HFF-Myc (cell line): ENCODE measurements at regions not wholly inside any gene's neighbourhood (a gene's known extent, or its start where the extent isn't known, plus 50 kb on each side); places are given as distances from the start of the nearest gene placed in this dataset.

Experiments used
- DNase-seq: peaks from one replicate; pipeline ENCODE4 v3.0.0-alpha.2; 2011; ENCODE audit warnings: low read depth; ENCODE audit errors: extremely low read depth
- H3K4me3 ChIP-seq: replicated peaks from 2 replicates; pipeline ENCODE4 v1.5.1; 2011; ENCODE audit warnings: low read depth, mild to moderate bottlenecking, control low read depth, low read length
- TF ChIP-seq, protein P1 (sequence below): IDR thresholded peaks from 2 replicates; pipeline ENCODE4 v1.5.1; 2012; ENCODE audit warnings: mild to moderate bottlenecking, low read depth, low read length, control low read depth; ENCODE audit errors: missing control alignments

DNA sequence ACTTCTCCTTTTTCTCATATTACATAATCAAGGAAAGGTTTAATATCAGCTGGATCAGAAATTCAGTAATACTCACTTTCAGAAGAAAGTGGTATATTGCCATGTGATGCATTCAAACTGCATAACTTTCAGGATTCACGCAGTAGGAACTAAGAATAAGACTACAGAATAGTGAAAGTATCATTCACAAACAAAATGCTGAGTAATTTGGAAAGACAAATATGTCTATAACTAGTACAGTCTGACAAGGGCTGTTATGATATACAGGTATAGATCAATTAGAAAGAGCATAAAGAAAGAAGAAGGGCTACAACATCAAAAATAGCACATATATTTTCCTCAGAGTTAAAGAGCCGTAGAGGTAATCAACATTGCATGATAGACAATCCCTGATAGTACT lies 871.5 kb upstream of the TMPRSS15 start:
- DNase-seq = no peak
- TF ChIP-seq, protein P1, sequence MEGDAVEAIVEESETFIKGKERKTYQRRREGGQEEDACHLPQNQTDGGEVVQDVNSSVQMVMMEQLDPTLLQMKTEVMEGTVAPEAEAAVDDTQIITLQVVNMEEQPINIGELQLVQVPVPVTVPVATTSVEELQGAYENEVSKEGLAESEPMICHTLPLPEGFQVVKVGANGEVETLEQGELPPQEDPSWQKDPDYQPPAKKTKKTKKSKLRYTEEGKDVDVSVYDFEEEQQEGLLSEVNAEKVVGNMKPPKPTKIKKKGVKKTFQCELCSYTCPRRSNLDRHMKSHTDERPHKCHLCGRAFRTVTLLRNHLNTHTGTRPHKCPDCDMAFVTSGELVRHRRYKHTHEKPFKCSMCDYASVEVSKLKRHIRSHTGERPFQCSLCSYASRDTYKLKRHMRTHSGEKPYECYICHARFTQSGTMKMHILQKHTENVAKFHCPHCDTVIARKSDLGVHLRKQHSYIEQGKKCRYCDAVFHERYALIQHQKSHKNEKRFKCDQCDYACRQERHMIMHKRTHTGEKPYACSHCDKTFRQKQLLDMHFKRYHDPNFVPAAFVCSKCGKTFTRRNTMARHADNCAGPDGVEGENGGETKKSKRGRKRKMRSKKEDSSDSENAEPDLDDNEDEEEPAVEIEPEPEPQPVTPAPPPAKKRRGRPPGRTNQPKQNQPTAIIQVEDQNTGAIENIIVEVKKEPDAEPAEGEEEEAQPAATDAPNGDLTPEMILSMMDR = no peak
- H3K4me3 ChIP-seq = no peak overlapping the region

DNA sequence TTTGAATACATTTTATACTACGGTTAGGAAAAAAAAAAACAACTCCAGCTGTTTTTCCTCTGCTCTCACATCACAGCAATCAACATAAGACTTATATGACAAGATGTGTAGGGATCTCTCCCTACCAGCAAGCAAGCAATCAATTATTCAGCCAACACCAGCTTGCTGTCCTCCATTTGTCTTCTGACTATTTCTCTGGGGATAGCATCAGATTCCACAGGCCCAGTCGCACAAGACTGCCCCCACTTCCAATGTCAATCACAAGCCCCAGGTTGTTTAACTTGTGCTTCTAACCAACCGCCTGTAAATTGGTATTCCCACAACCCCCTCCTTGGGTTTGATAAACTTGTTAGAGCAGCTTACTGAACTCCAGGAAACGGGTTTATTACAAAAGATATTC lies 873.1 kb upstream of the TMPRSS15 start:
- DNase-seq = no peak
- TF ChIP-seq, protein P1 = no peak
- no peak overlapping the region for H3K4me3 ChIP-seq

DNA sequence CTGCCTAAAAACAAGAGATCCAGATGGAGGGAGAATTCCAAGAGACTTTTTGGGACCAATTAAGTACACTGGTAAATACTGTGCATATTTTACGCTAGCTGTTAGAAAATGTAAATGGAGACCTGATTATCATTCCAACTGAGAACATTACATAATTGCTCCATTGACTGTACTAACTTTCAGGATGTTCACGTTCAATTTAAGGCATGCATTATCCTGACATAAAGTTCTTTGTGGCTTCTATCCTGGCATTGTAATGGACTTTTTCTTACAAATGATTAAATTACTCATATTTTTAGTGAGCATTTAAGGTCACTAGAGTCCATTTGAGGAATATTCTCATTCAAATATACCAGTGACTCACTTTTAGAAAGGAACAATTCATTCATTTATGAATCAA lies 883.3 kb upstream of the TMPRSS15 start:
- DNase-seq = no peak
- TF ChIP-seq, protein P1 = no peak
- no peak overlapping the region for H3K4me3 ChIP-seq

DNA sequence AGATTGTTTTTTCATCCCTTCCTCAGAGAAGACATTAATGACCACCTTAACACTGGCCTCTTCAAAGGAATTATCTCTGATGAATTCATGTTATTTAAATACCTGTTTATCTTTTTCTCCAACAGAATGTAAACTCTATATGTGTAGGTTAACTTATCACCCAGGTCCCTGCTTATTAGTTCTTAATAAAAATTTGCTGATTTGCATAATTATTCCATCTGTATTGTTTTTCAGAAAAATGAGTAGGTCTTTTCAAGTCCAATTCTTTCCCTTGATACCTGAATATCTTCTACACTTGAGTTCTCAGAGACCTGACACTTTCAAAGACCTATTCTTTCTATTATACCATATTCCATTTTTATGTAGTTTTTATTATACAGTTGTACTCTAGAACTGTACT lies 886.7 kb upstream of the TMPRSS15 start:
- TF ChIP-seq, protein P1 = no peak
- no peak overlapping the region for H3K4me3 ChIP-seq
- DNase-seq = no peak

DNA sequence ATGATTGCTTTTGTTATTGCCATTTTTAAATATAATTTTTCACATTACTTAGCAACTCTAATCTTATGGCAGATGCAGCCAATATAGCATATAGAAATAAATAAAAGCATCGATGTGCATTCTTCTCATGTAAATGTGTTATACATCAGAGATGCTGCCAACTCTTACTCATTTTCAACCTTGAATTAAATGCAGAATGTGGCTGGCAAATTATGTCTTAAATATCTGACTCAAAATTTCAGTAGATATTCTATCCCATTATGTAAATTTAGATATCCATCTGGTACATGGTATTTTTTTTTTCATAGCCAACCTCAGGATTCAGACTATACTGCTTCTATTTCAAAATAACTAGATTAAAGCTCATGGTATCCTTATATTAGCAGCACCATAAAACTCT lies 916.7 kb upstream of the TMPRSS15 start:
- H3K4me3 ChIP-seq = no peak overlapping the region
- DNase-seq = no peak
- TF ChIP-seq, protein P1 = no peak

DNA sequence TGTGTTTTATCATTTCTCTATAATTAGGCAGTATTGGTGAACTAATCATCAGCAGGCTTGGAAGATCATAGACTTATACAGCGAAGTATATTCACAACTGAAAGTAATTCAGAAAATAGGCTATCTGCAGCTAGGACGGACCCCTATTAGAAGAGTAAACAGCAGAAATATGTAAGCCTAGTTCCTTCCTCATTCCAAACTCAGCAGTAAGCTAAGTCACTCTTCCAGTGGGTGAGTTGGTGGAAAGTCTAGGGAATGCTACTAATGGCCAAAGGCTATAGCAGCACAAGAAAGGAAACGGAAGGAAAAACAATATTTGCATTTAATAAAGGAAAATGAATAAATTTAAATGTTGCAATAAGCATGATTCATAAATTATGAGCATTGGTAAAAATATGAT lies 918.1 kb upstream of the TMPRSS15 start:
- TF ChIP-seq, protein P1 = no peak
- H3K4me3 ChIP-seq = no peak overlapping the region
- DNase-seq = no peak

DNA sequence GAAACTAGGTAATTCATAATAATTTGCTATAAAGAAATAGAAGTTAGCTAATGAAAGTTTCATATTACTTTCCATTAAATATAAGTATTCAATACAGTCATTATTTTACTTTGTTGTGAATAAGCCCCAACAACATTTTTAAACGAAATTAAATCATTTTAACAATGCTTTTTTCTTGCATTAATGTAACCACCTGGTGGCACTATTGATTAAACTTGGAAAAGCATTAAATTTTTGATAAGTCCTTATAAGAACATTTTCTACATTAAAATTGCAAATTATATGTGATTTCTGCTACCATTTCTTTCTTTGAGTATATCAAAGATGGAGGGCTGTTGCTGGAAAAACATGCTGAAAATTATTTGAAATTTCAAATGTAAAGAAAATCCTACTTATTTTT lies 918.8 kb upstream of the TMPRSS15 start:
- DNase-seq = no peak
- TF ChIP-seq, protein P1 = no peak
- no peak overlapping the region for H3K4me3 ChIP-seq
